ENCODE measurements at regions not wholly inside any gene's neighbourhood (a gene's known extent, or its start where the extent isn't known, plus 50 kb on each side); places are given as distances from the start of the nearest gene placed in this dataset.
A peak's percentile ranks its signal among the peaks of the same experiment; 100 is the strongest.

GRCh38 chr3:116930786-116931185 is 221.2 kb downstream of the TUSC7 start:
- no peak for TF ChIP-seq CTCF (IDR thresholded peaks at IDR 0.05)
- peak; percentile 65 for ATAC-seq
- Histone ChIP-seq H3K9me3 (no peaks in the 10 kb centered on the region), H3K4me3 (no peak overlapping the region), H3K36me3 (ENCODE audit: low read depth) (no peaks in the 10 kb centered on the region), H3K4me1 (ENCODE audit: low read depth) (no peaks in the 10 kb centered on the region)
- intact Hi-C loops (cut with DNase I, micrococcal nuclease) = no loop called here
- DNase-seq = no peak

- no peak for TF ChIP-seq CTCF (IDR thresholded peaks at IDR 0.05)
- Histone ChIP-seq H3K9me3 (no peaks in the 10 kb centered on the region), H3K4me1 (ENCODE audit: low read depth) (peaks cover 7% of the 10 kb centered on the region), H3K36me3 (ENCODE audit: low read depth) (no peaks in the 10 kb centered on the region), H3K4me3 (no peak overlapping the region)
- intact Hi-C loops (cut with DNase I, micrococcal nuclease) = no loop called here
- peak; percentile 82 for ATAC-seq
- peak in 2 of 3 donors; percentile 53 to 55 for DNase-seq
These were observed 229.5 kb downstream of the TUSC7 start for GRCh38 chr3:116939091-116939490.

- Histone ChIP-seq H3K4me1 (ENCODE audit: low read depth) (peaks cover 7% of the 10 kb centered on the region), H3K36me3 (ENCODE audit: low read depth) (no peaks in the 10 kb centered on the region), H3K9me3 (no peaks in the 10 kb centered on the region), H3K4me3 (no peak overlapping the region)
- ATAC-seq = peak; percentile 89
- no peak for TF ChIP-seq CTCF (IDR thresholded peaks at IDR 0.05)
- intact Hi-C loops (cut with DNase I, micrococcal nuclease) = no loop called here
- DNase-seq = peak; percentile 58 to 91 (median 79)
These were observed 230.0 kb downstream of the TUSC7 start for GRCh38 chr3:116939550-116939949.

GRCh38 chr3:116940719-116941118 is 231.1 kb downstream of the TUSC7 start:
- DNase-seq = peak in 1 of 3 donors; percentile 4
- Histone ChIP-seq H3K36me3 (ENCODE audit: low read depth) (no peaks in the 10 kb centered on the region), H3K4me1 (ENCODE audit: low read depth) (peaks cover 7% of the 10 kb centered on the region), H3K9me3 (no peaks in the 10 kb centered on the region), H3K4me3 (no peak overlapping the region)
- TF ChIP-seq CTCF (IDR thresholded peaks at IDR 0.05) = no peak
- peak; percentile 80 for ATAC-seq
- intact Hi-C loops (cut with DNase I, micrococcal nuclease) = no loop called here

- no peaks in the 10 kb centered on the region for H3K4me1 ChIP-seq (ENCODE audit: low read depth)
- no peak for DNase-seq
- TF ChIP-seq CTCF (IDR thresholded peaks at IDR 0.05) = no peak
- ATAC-seq = no peak
- no peaks in the 10 kb centered on the region for H3K36me3 ChIP-seq (ENCODE audit: low read depth)
- H3K4me3 ChIP-seq = no peak overlapping the region
- intact Hi-C loops (cut with DNase I, micrococcal nuclease) = no loop called here
- H3K9me3 ChIP-seq = no peaks in the 10 kb centered on the region
These were observed 236.8 kb downstream of the TUSC7 start for GRCh38 chr3:116946376-116946775.

GRCh38 chr3:116947148-116947547 is 237.6 kb downstream of the TUSC7 start:
- DNase-seq (no peak), ATAC-seq (no peak)
- intact Hi-C loops (cut with DNase I, micrococcal nuclease) = no loop called here
- no peak for TF ChIP-seq CTCF (IDR thresholded peaks at IDR 0.05)
- Histone ChIP-seq H3K4me1 (ENCODE audit: low read depth) (no peaks in the 10 kb centered on the region), H3K9me3 (no peaks in the 10 kb centered on the region), H3K36me3 (ENCODE audit: low read depth) (no peaks in the 10 kb centered on the region), H3K4me3 (no peak overlapping the region)
